Heart left ventricle (tissue), 16 donors: ENCODE measurements at regions not wholly inside any gene's neighbourhood (a gene's known extent, or its start where the extent isn't known, plus 50 kb on each side); places are given as distances from the start of the nearest gene placed in this dataset.

Experiments used
- ATAC-seq, 4 donors: fragments of 200-7000 bp; cut with Tn5 transposase; one replicate each; pipeline ENCODE4 v1.9.1; 2020 to 2022; ENCODE audit warnings: moderate library complexity in 4 of 4, mild to moderate bottlenecking in 3 of 4, moderate number of reproducible peaks in 1 of 4
- DNase-seq, 5 donors: peaks; one replicate each; pipeline ENCODE4 v3.0.0-alpha.2; 2020
- H3K27ac ChIP-seq, 12 donors: fragments of 200-600 bp; sonication (generic) in 4 of 12; one replicate each; pipeline versions ENCODE4 v1.5.0 to v1.8.0; 2016 to 2022; ENCODE audit warnings: mild to moderate bottlenecking in 2 of 12
- H3K27me3 ChIP-seq, 9 donors: fragments of 200-600 bp; sonication (generic) in 2 of 9; one replicate each; pipeline versions ENCODE4 v1.5.1 to v1.8.0; 2016 to 2022; ENCODE audit warnings: mild to moderate bottlenecking in 3 of 9
- H3K36me3 ChIP-seq, 9 donors: fragments of 200-600 bp; sonication (generic) in 2 of 9; one replicate each; pipeline versions ENCODE4 v1.5.0 to v1.8.0; 2018 to 2022; ENCODE audit warnings: mild to moderate bottlenecking in 2 of 9
- H3K4me1 ChIP-seq, 12 donors: fragments of 200-600 bp; sonication (generic) in 4 of 12; one replicate each; pipeline versions ENCODE4 v1.5.0 to v1.8.0; 2016 to 2022; ENCODE audit warnings: mild to moderate bottlenecking in 3 of 12
- H3K4me3 ChIP-seq, 12 donors: fragments of 200-600 bp; sonication (generic) in 4 of 12; one replicate each; pipeline versions ENCODE4 v1.5.0 to v1.8.0; 2017 to 2022; ENCODE audit warnings: mild to moderate bottlenecking in 9 of 12, moderate library complexity in 4 of 12
- H3K9me3 ChIP-seq, 12 donors: fragments of 200-600 bp; sonication (generic) in 4 of 12; one replicate each; pipeline versions ENCODE4 v1.5.0 to v1.8.0; 2016 to 2022; ENCODE audit warnings: mild to moderate bottlenecking in 1 of 12
- POLR2A ChIP-seq, 2 donors: fragments of 450-650 bp; IDR thresholded peaks; one replicate each; pipeline ENCODE4 v1.6.1; 2017; ENCODE audit warnings: antibody characterized with exemption in 2 of 2, mild to moderate bottlenecking in 2 of 2, moderate library complexity in 2 of 2
- WGBS, 4 donors: extraction: QIAGEN DNeasy Blood & Tissue Kit in 2 of 4; methylation state at CpG; one replicate each; pipeline versions ENCODE4 v1.1.5 to v1.1.7; 2013 to 2018; 5-methylcytosine and 5-hydroxymethylcytosine counted together
- intact Hi-C, 10 donors: fragments of 100-400 bp; cut with DNase I; formaldehyde crosslinking; loops; one replicate each; pipeline versions ENCODE4 v1.11.1 to v1.14.2; 2022
- TF ChIP-seq, protein P1 (sequence below), 12 donors: fragments of 200-600 bp; sonication (generic) in 4 of 12; IDR thresholded peaks; one replicate each; pipeline versions ENCODE4 v1.5.0 to v1.8.0; 2018 to 2022; ENCODE audit warnings: antibody characterized with exemption in 12 of 12, mild to moderate bottlenecking in 5 of 12
- donor health status: ischemic (EF 13 %, LVEDD 7.1; RV severe dilation, severe dysfunction).
- donor health status: healthy with polysubstance abuse.
- donor health status: DM: no; HTN: yes; CAD: no.
- donor health status: DM: no; HTN: no; CAD: no.
- donor health status: ischemic (EF 25% LVEDD 6.9; RV normal size, moderate dysfunction).
- donor health status: ischemic (EF 25% LVEDD 5.7; RV mildly dilated, moderate dysfunction).
- donor health status: healthy.
- donor health status: DM: yes; HTN: yes; CAD: no.
- donor health status: ischemic (EF 35%, LVEDD 5.7; RV mildly dilated, moderate dysfunction).
- donor health status: nonischemic (EF 11% LVEDD 7.7; RV severe dilation, severe dysfunction).
- donor health status: DM: yes; HTN: yes; CAD: no.
- donor health status: PGD.
- donor health status: ischemic (EF 29% LVEDD 5.4; RV normal size, mild dysfunction).
- donor health status: nonischemic (EF 23%, LVEDD 6.1; RV moderate dilation, normal function).

DNA sequence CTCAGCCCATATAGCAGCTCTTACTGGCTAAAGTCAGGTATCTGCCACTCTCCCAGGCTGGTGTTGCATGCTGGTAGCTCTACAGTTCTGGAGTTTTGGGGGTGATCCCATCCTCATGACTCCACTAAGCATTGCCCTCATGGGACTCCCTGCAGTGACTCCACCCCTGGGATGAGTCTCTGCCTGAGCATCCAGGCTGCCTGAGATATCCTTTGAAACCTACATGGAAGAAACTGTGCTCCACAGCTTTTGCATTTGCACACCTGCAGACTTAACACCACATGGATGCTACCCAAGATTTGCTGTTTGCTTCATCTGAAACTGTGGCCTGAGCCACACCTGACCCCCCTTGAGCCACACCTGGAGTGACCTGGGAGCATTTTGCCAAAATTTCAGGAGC lies 226.4 kb downstream of the C1orf94 start:
- ATAC-seq = no peak
- TF ChIP-seq POLR2A (IDR thresholded peaks at IDR 0.05) = no peak

DNA sequence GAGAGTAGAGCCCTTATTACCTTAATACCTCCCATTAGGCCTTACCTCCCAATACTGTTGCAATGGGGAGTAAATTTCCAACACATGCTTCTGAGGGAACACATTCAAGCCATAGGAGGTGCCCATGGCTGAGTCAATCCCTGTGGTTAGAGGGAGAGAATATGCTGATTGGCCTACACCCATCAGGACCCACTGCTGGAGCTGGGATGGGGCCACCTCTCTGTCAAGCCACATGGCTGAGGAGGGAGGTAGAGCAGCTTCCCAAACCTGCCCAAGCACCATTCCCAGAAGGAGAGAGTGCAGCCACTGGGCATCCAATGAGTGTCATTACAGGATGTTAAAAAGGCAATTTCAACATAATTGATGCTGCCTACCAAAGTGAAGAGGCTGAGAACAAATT lies 228.1 kb downstream of the C1orf94 start:
- intact Hi-C loops = no loop called here
- peaks cover 0 to 7% (median 0%) of the 10 kb centered on the region in 12 donors for H3K9me3 ChIP-seq
- DNase-seq = no peak
- H3K27ac ChIP-seq = no peak overlapping the region
- H3K4me3 ChIP-seq = no peak overlapping the region
- H3K36me3 ChIP-seq = no peaks in the 10 kb centered on the region
- TF ChIP-seq, protein P1, sequence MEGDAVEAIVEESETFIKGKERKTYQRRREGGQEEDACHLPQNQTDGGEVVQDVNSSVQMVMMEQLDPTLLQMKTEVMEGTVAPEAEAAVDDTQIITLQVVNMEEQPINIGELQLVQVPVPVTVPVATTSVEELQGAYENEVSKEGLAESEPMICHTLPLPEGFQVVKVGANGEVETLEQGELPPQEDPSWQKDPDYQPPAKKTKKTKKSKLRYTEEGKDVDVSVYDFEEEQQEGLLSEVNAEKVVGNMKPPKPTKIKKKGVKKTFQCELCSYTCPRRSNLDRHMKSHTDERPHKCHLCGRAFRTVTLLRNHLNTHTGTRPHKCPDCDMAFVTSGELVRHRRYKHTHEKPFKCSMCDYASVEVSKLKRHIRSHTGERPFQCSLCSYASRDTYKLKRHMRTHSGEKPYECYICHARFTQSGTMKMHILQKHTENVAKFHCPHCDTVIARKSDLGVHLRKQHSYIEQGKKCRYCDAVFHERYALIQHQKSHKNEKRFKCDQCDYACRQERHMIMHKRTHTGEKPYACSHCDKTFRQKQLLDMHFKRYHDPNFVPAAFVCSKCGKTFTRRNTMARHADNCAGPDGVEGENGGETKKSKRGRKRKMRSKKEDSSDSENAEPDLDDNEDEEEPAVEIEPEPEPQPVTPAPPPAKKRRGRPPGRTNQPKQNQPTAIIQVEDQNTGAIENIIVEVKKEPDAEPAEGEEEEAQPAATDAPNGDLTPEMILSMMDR (IDR thresholded peaks at IDR 0.05) = no peak
- TF ChIP-seq POLR2A (IDR thresholded peaks at IDR 0.05) = no peak
- ATAC-seq = no peak
- no peaks in the 10 kb centered on the region for H3K27me3 ChIP-seq
- H3K4me1 ChIP-seq = no peaks in the 10 kb centered on the region

More for the DNA sequence above, 226.4 kb downstream of the C1orf94 start:
- intact Hi-C loops = no loop called here
- DNase-seq = no peak
- H3K27ac ChIP-seq = no peak overlapping the region
- peaks cover 0 to 7% (median 0%) of the 10 kb centered on the region in 12 donors for H3K9me3 ChIP-seq
- H3K4me1 ChIP-seq = no peaks in the 10 kb centered on the region
- no peaks in the 10 kb centered on the region for H3K27me3 ChIP-seq
- H3K4me3 ChIP-seq = no peak overlapping the region
- no peaks in the 10 kb centered on the region for H3K36me3 ChIP-seq

DNA sequence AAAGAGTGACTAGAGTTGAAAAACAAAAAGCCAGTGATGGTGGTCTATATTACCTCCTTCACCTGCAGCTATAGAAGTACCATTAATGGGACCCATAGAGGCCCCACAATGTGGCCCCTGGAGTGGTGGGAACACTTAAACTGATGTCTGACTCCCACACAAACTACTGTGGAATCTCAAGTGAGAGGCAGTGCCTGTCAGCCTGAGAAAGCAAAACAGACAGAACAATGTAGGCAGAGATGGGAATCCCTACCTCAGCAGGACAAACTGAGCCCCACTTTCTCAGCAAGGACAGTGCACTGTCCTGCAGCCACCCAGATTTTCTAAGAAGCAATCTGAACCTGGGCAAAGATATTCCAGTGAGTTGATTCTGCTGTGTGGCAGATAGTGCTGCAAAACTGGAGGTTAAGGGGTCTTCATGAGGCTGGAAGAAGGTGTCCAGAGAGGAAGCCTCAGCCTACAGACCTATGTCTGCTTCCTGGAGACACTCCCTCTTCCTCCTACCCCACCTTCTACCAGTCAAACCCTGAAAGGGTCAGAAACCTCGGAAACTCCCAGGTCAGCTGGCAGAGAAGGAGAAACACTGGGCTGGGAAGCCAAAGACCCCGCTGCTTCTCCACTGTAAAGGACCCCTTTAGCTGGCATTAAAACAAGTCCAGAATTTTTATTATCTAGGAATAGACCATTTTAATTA lies 228.7 kb downstream of the C1orf94 start:
- ATAC-seq = no peak
- Histone ChIP-seq H3K4me3 (no peak overlapping the region), H3K27me3 (no peaks in the 10 kb centered on the region), H3K4me1 (no peaks in the 10 kb centered on the region), H3K27ac (no peak overlapping the region), H3K9me3 (peaks cover 0 to 7% (median 0%) of the 10 kb centered on the region in 12 donors), H3K36me3 (no peaks in the 10 kb centered on the region)
- no peak for DNase-seq
- intact Hi-C loops = no loop called here
- TF ChIP-seq POLR2A (IDR thresholded peaks at IDR 0.05) = no peak
- TF ChIP-seq, protein P1 (IDR thresholded peaks at IDR 0.05) = no peak
- WGBS, 4 donors = 62 to 79% (median 75%) methylated on average over 2 of the region's 2 CpGs

DNA sequence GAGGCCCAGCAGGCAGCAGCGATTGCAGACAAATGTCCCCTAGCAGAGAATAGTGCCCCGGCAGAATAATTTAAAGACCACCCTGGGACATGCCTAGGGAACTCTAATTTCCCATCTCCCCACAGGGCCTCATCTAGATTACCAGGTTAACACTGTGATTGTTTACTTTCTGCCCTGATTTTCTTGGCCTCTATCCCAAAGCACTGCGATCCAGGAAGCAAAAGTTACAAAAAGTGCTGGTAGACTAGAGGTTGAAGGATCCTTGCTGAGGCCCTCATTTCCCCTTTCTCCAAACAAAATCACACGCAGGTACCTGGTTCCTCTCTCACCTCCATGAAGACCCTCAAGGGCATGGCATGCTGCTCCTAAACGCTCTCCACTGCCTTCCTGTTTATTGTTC lies 229.7 kb downstream of the C1orf94 start:
- no peak for ATAC-seq
- TF ChIP-seq, protein P1 (IDR thresholded peaks at IDR 0.05) = no peak
- TF ChIP-seq POLR2A (IDR thresholded peaks at IDR 0.05) = no peak
- Histone ChIP-seq H3K4me3 (no peak overlapping the region), H3K27me3 (no peaks in the 10 kb centered on the region), H3K27ac (no peak overlapping the region), H3K4me1 (no peaks in the 10 kb centered on the region), H3K9me3 (peaks cover 0 to 7% (median 0%) of the 10 kb centered on the region in 12 donors), H3K36me3 (no peaks in the 10 kb centered on the region)
- DNase-seq = no peak
- WGBS, 4 donors = 18 to 56% (median 39%) methylated on average over 4 to 5 of the region's 5 CpGs
- intact Hi-C loops = no loop called here
